Kidney (tissue), 13 donors: ENCODE measurements at regions not wholly inside any gene's neighbourhood (a gene's known extent, or its start where the extent isn't known, plus 50 kb on each side); places are given as distances from the start of the nearest gene placed in this dataset.

Source experiments
- DNase-seq, 5 donors: peaks; one replicate each; pipeline ENCODE4 v3.0.0-alpha.2; 2013 to 2020
- FAIRE-seq: peaks from 2 replicates; lab custom pipeline; 2012; peaks lifted over from hg19 to GRCh38; lab: Jason Lieb, UNC
- H3K27ac ChIP-seq, 2 donors: one replicate each; pipeline ENCODE4 v1.7.0; 2013; ENCODE audit warnings: low read depth in 2 of 2, low read length in 2 of 2, inconsistent platforms in 1 of 2
- H3K27me3 ChIP-seq: one replicate; pipeline ENCODE4 v1.7.1; 2013; ENCODE audit warnings: low read length, inconsistent platforms; ENCODE audit not compliant: control insufficient read depth, insufficient read depth
- H3K36me3 ChIP-seq, 3 donors: one replicate each; pipeline versions ENCODE4 v1.7.0 to v1.7.1; 2013; ENCODE audit warnings: low read length in 3 of 3, control low read depth in 1 of 3, inconsistent platforms in 1 of 3; ENCODE audit not compliant: insufficient read depth in 3 of 3, control insufficient read depth in 2 of 3
- H3K4me1 ChIP-seq, 3 donors: one replicate each; pipeline versions ENCODE4 v1.7.0 to v1.7.1; 2013; ENCODE audit warnings: low read length in 3 of 3, inconsistent platforms in 1 of 3, low read depth in 1 of 3; ENCODE audit not compliant: control insufficient read depth in 2 of 3, insufficient read depth in 2 of 3
- H3K4me3 ChIP-seq, 3 donors: one replicate each; pipeline versions ENCODE4 v1.7.0 to v1.8.1; 2013; ENCODE audit warnings: low read length in 3 of 3, control low read depth in 1 of 3, inconsistent platforms in 1 of 3
- H3K9ac ChIP-seq, 3 donors: one replicate each; pipeline versions ENCODE4 v1.7.0 to v1.7.1; 2013; ENCODE audit warnings: low read length in 3 of 3, control low read depth in 1 of 3, inconsistent platforms in 1 of 3
- H3K9me3 ChIP-seq, 3 donors: one replicate each; pipeline versions ENCODE4 v1.7.0 to v1.7.1; 2013; ENCODE audit warnings: low read length in 3 of 3, control low read depth in 1 of 3, inconsistent platforms in 1 of 3; ENCODE audit not compliant: control insufficient read depth in 2 of 3, insufficient read depth in 1 of 3
- intact Hi-C: fragments of 100-400 bp; cut with DNase I; formaldehyde crosslinking; loops from one replicate; pipeline ENCODE4 v1.11.1; 2022
- TF ChIP-seq, protein P1 (sequence below): IDR thresholded peaks from 3 replicates; pipeline ENCODE4 v1.5.1; 2012; ENCODE audit warnings: mild to moderate bottlenecking, moderate library complexity, borderline replicate concordance; ENCODE audit not compliant: insufficient read depth; ENCODE audit errors: extremely low read depth
- donor health status: control.
- donor health status: control.
- donor health status: control.
- donor health status: control.
- donor health status: control.
- donor health status: DM: yes; HTN: yes; CAD: no.
- donor health status: Normal renal cell carcinoma (clear cell type).

GRCh38 chr13:80038371-80038770, 302.6 kb downstream of the SPRY2 start:
- no peaks in the 10 kb centered on the region for H3K27me3 ChIP-seq
- no peak overlapping the region for H3K27ac ChIP-seq
- H3K36me3 ChIP-seq = no peaks in the 10 kb centered on the region
- no peak overlapping the region for H3K4me3 ChIP-seq
- H3K9ac ChIP-seq = no peak overlapping the region
- no peaks in the 10 kb centered on the region for H3K4me1 ChIP-seq
- no peaks in the 10 kb centered on the region for H3K9me3 ChIP-seq
- intact Hi-C loops = no loop called here
- no peak for DNase-seq
- FAIRE-seq = no peak
- TF ChIP-seq, protein P1, sequence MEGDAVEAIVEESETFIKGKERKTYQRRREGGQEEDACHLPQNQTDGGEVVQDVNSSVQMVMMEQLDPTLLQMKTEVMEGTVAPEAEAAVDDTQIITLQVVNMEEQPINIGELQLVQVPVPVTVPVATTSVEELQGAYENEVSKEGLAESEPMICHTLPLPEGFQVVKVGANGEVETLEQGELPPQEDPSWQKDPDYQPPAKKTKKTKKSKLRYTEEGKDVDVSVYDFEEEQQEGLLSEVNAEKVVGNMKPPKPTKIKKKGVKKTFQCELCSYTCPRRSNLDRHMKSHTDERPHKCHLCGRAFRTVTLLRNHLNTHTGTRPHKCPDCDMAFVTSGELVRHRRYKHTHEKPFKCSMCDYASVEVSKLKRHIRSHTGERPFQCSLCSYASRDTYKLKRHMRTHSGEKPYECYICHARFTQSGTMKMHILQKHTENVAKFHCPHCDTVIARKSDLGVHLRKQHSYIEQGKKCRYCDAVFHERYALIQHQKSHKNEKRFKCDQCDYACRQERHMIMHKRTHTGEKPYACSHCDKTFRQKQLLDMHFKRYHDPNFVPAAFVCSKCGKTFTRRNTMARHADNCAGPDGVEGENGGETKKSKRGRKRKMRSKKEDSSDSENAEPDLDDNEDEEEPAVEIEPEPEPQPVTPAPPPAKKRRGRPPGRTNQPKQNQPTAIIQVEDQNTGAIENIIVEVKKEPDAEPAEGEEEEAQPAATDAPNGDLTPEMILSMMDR = no peak

DNA sequence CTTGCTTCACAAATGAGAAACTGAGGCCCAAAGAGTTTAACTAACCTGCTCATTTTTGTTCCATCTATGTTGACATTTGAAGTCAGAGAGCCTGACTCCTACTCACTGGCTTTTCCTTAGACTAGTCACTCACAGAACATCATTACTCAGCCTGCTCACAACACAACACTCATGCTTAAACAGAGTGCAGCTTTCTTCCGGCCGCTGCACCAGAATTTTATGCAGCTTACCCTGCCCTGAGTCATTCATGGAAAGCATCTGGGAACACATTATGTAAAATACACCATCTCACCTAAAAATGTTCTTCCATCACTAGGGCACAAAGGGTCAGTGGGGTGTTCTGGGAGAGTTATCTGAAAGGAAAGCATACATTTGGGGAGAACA, 303.4 kb downstream of the SPRY2 start:
- FAIRE-seq (no peak), DNase-seq (no peak)
- no peaks in the 10 kb centered on the region for H3K27me3 ChIP-seq
- TF ChIP-seq, protein P1 = no peak
- H3K27ac ChIP-seq = no peak overlapping the region
- H3K9me3 ChIP-seq = no peaks in the 10 kb centered on the region
- H3K4me1 ChIP-seq = no peaks in the 10 kb centered on the region
- no peak overlapping the region for H3K4me3 ChIP-seq
- intact Hi-C loops = no loop called here
- H3K36me3 ChIP-seq = no peaks in the 10 kb centered on the region
- no peak overlapping the region for H3K9ac ChIP-seq

GRCh38 chr13:80036845-80037504, 304.0 kb downstream of the SPRY2 start:
- intact Hi-C loops = no loop called here
- Histone ChIP-seq H3K9ac (no peak overlapping the region), H3K27ac (no peak overlapping the region), H3K36me3 (no peaks in the 10 kb centered on the region), H3K9me3 (no peaks in the 10 kb centered on the region), H3K4me3 (no peak overlapping the region), H3K4me1 (no peaks in the 10 kb centered on the region), H3K27me3 (no peaks in the 10 kb centered on the region)
- TF ChIP-seq, protein P1 = no peak
- DNase-seq (no peak), FAIRE-seq (no peak)

DNA sequence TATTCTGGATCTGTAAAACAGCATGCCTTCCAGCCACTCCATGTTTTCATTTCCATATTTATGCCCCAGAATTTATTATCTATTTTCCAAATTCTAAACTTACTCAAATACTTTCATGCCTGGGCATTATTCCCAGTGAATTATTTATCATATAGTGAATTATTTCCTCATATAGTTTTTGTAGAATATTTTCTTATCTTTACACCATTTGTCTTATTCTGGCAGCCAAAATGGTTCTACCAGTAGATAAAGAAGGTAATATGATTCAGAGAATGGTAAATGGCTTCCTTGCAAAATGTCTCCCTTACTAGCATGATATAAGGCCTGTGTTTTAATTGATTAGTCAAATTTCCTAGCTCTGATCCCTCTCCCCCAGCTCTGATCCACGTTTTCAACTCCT, 305.8 kb downstream of the SPRY2 start:
- H3K27ac ChIP-seq = no peak overlapping the region
- no peak for FAIRE-seq
- no peak overlapping the region for H3K9ac ChIP-seq
- DNase-seq = no peak
- TF ChIP-seq, protein P1 = no peak
- no peaks in the 10 kb centered on the region for H3K9me3 ChIP-seq
- H3K4me1 ChIP-seq = no peaks in the 10 kb centered on the region
- no peak overlapping the region for H3K4me3 ChIP-seq
- no peaks in the 10 kb centered on the region for H3K36me3 ChIP-seq
- H3K27me3 ChIP-seq = no peaks in the 10 kb centered on the region
- intact Hi-C loops = no loop called here
